HCT116 (cell line): ENCODE measurements at regions not wholly inside any gene's neighbourhood (a gene's known extent, or its start where the extent isn't known, plus 50 kb on each side); places are given as distances from the start of the nearest gene placed in this dataset.

Experiments
- ATAC-seq: fragments of 200-7000 bp; cut with Tn5 transposase; 2 replicates; pipeline ENCODE4 v1.9.1; 2020; ENCODE audit warnings: mild to moderate bottlenecking, moderate library complexity
- BruUV-seq: library from RNA; stranded (reverse); fragments of 400-500 nt; replicated peaks from 2 replicates; lab custom pipeline; 2021; lab: Mats Ljungman, UMichigan
- CTCF ChIA-PET: fragments of 300-600 bp; sonication (Branson Sonifier 250); formaldehyde crosslinking; loops from one replicate; lab custom pipeline; 2021; ENCODE audit warnings: antibody characterized with exemption; lab: Charles Lee
- POLR2A ChIA-PET: fragments of 300-600, 350-600 bp; sonication (Branson Sonifier 250); formaldehyde crosslinking; loops from one replicate; lab custom pipeline; 2021; ENCODE audit warnings: antibody characterized with exemption; lab: Charles Lee
- RAD21 ChIA-PET, 2 experiments: fragments of 300-600 bp; sonication (Branson Sonifier 250); formaldehyde crosslinking; loops; one replicate each; lab custom pipeline; 2023; ENCODE audit warnings: low total read pairs in 2 of 2; ENCODE audit not compliant: uncharacterized antibody in 2 of 2, unreplicated experiment in 2 of 2, low non-redundant PET in 1 of 2; lab: Charles Lee
- DNase-seq: peaks from one replicate; pipeline ENCODE4 v3.0.0-alpha.2; 2010; ENCODE audit warnings: low read depth, low spot score
- H2AFZ ChIP-seq: fragments of 200-600 bp; shearing (Covaris generic), sonication (generic); 2 replicates; pipeline ENCODE4 v1.6.1; 2017; ENCODE audit warnings: low read depth, mixed run types, mixed read lengths, antibody characterized with exemption, low read length; ENCODE audit not compliant: poor library complexity, severe bottlenecking
- H3K27ac ChIP-seq: 2 replicates; pipeline ENCODE4 v1.5.1; 2012; ENCODE audit warnings: low read depth, low read length
- H3K27me3 ChIP-seq: fragments of 200-600 bp; sonication (generic); 2 replicates; pipeline ENCODE4 v1.6.1; 2016; ENCODE audit warnings: mixed run types, low read length, mixed read lengths; ENCODE audit not compliant: insufficient read depth
- H3K36me3 ChIP-seq, 2 experiments: fragments of 200-500 bp in 1 of 2; fragments of 200-600 bp in 1 of 2; sonication (Bioruptor generic) in 1 of 2; sonication (generic) in 1 of 2; 2 replicates each; pipeline versions ENCODE4 v1.5.1 to v1.6.1; 2014 to 2016; ENCODE audit warnings: low read length in 2 of 2, inconsistent platforms in 1 of 2, mixed read lengths in 1 of 2, mixed run types in 1 of 2; ENCODE audit not compliant: insufficient read depth in 2 of 2, control insufficient read depth in 1 of 2
- H3K4me1 ChIP-seq, 2 experiments: fragments of 200-600 bp in 1 of 2; sonication (generic) in 1 of 2; 2 replicates each; pipeline versions ENCODE4 v1.5.1 to v1.6.1; 2012 to 2017; ENCODE audit warnings: low read length in 2 of 2, inconsistent platforms in 1 of 2, mild to moderate bottlenecking in 1 of 2, mixed read lengths in 1 of 2, mixed run types in 1 of 2, moderate library complexity in 1 of 2; ENCODE audit not compliant: insufficient read depth in 2 of 2, control insufficient read depth in 1 of 2
- H3K4me2 ChIP-seq: fragments of 200-600 bp; sonication (generic); 2 replicates; pipeline ENCODE4 v1.6.1; 2017; ENCODE audit warnings: mixed run types, low read length, mixed read lengths
- H3K4me3 ChIP-seq, 2 experiments: fragments of 200-600 bp in 1 of 2; sonication (generic) in 1 of 2; replicated peaks in 1 of 2; 2 replicates each; pipeline ENCODE4 v1.5.1; 2011 to 2016; ENCODE audit warnings: low read length in 2 of 2, control low read depth in 1 of 2, low read depth in 1 of 2, mild to moderate bottlenecking in 1 of 2, mixed read lengths in 1 of 2, mixed run types in 1 of 2
- H3K79me2 ChIP-seq: fragments of 200-600 bp; sonication (generic); 2 replicates; pipeline ENCODE4 v1.6.1; 2017; ENCODE audit warnings: mild to moderate bottlenecking, mixed run types, low read length, moderate library complexity, mixed read lengths; ENCODE audit not compliant: insufficient read depth
- H3K9ac ChIP-seq: fragments of 200-600 bp; sonication (generic); 2 replicates; pipeline ENCODE4 v1.6.1; 2016; ENCODE audit warnings: low read length, mixed read lengths
- H3K9me2 ChIP-seq: fragments of 200-600 bp; sonication (generic), shearing (Covaris generic); 2 replicates; pipeline ENCODE4 v1.6.1; 2017; ENCODE audit warnings: mixed run types, mild to moderate bottlenecking, moderate library complexity; ENCODE audit not compliant: insufficient read depth
- H3K9me3 ChIP-seq, 2 experiments: fragments of 200-500 bp in 1 of 2; fragments of 200-600 bp in 1 of 2; sonication (Bioruptor generic) in 1 of 2; sonication (generic) in 1 of 2; 2 replicates each; pipeline ENCODE4 v1.6.1; 2014 to 2017; ENCODE audit warnings: low read length in 2 of 2, mixed read lengths in 2 of 2, inconsistent platforms in 1 of 2, low read depth in 1 of 2, mild to moderate bottlenecking in 1 of 2, mixed run types in 1 of 2, moderate library complexity in 1 of 2; ENCODE audit not compliant: control insufficient read depth in 1 of 2, insufficient read depth in 1 of 2
- H4K20me1 ChIP-seq: fragments of 200-600 bp; sonication (generic), shearing (Covaris generic); 2 replicates; pipeline ENCODE4 v1.6.1; 2017; ENCODE audit warnings: mixed run types, mild to moderate bottlenecking, moderate library complexity; ENCODE audit not compliant: insufficient read depth
- EGR1 ChIP-seq: IDR thresholded peaks from 2 replicates; pipeline ENCODE4 v1.6.1; 2012; ENCODE audit warnings: low read depth
- EZH2phosphoT487 ChIP-seq: fragments of 200-600 bp; IDR thresholded peaks from 2 replicates; pipeline ENCODE4 v1.6.1; 2018; ENCODE audit warnings: antibody characterized with exemption, borderline replicate concordance
- FOSL1 ChIP-seq: IDR thresholded peaks from 2 replicates; pipeline ENCODE4 v1.6.1; 2012; ENCODE audit warnings: low read depth
- JUND ChIP-seq: IDR thresholded peaks from 2 replicates; pipeline ENCODE4 v1.6.1; 2012
- POLR2A ChIP-seq: IDR thresholded peaks from 2 replicates; pipeline ENCODE4 v1.7.0; 2011; ENCODE audit warnings: borderline replicate concordance; ENCODE audit not compliant: insufficient read depth, insufficient read length; ENCODE audit errors: extremely low read depth
- POLR2AphosphoS5 ChIP-seq: IDR thresholded peaks from 2 replicates; pipeline ENCODE4 v1.6.1; 2011; ENCODE audit warnings: mild to moderate bottlenecking, low read depth, low read length, moderate library complexity
- SRF ChIP-seq: IDR thresholded peaks from 2 replicates; pipeline ENCODE4 v1.6.1; 2012; ENCODE audit warnings: low read depth
- ZFX ChIP-seq: fragments of 450-650 bp; IDR thresholded peaks from 2 replicates; pipeline ENCODE4 v1.6.1; 2017
- intact Hi-C: fragments of 100-400 bp; cut with micrococcal nuclease; formaldehyde crosslinking; loops from 2 replicates; pipeline ENCODE4 v1.10.0; 2022
- TF ChIP-seq, protein P1 (sequence below): IDR thresholded peaks from 2 replicates; pipeline ENCODE4 v1.6.1; 2012; ENCODE audit warnings: low read depth
- TF ChIP-seq, protein P2 (sequence below): IDR thresholded peaks from 2 replicates; pipeline ENCODE4 v1.6.1; 2011; ENCODE audit warnings: mild to moderate bottlenecking, low read length, moderate library complexity; ENCODE audit not compliant: insufficient replicate concordance; ENCODE audit errors: extremely low read depth
- TF ChIP-seq, protein P3 (sequence below): IDR thresholded peaks from 2 replicates; pipeline ENCODE4 v1.6.1; 2012

DNA sequence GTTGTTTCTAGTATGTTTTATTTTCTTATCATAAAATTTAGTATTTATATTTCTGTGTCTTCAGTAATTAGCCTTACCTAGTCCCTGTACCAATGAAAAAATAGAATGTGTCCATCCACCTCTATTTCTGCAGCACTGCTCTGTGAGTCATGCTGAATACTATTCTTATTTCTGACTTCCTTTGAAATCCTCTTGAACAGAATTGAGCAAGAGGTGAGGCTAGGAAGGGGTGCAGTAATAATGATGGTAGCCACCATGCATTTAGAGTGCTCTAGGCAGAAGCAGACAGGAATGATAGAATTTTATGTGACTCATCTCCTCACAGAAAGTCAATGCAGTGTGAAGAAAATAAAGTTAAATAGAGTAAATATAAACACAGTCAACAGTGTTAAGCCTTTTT is 60.0 kb downstream of the OR10A6 start:
- no TSS peak for BruUV-seq
- no peaks in the 10 kb centered on the region for H4K20me1 ChIP-seq
- POLR2A ChIA-PET: no interaction called here
- TF ChIP-seq ZFX (no peak), POLR2AphosphoS5 (no peak), EZH2phosphoT487 (no peak), SRF (no peak), POLR2A (no peak), JUND (no peak), EGR1 (no peak), FOSL1 (no peak)
- TF ChIP-seq, protein P1, sequence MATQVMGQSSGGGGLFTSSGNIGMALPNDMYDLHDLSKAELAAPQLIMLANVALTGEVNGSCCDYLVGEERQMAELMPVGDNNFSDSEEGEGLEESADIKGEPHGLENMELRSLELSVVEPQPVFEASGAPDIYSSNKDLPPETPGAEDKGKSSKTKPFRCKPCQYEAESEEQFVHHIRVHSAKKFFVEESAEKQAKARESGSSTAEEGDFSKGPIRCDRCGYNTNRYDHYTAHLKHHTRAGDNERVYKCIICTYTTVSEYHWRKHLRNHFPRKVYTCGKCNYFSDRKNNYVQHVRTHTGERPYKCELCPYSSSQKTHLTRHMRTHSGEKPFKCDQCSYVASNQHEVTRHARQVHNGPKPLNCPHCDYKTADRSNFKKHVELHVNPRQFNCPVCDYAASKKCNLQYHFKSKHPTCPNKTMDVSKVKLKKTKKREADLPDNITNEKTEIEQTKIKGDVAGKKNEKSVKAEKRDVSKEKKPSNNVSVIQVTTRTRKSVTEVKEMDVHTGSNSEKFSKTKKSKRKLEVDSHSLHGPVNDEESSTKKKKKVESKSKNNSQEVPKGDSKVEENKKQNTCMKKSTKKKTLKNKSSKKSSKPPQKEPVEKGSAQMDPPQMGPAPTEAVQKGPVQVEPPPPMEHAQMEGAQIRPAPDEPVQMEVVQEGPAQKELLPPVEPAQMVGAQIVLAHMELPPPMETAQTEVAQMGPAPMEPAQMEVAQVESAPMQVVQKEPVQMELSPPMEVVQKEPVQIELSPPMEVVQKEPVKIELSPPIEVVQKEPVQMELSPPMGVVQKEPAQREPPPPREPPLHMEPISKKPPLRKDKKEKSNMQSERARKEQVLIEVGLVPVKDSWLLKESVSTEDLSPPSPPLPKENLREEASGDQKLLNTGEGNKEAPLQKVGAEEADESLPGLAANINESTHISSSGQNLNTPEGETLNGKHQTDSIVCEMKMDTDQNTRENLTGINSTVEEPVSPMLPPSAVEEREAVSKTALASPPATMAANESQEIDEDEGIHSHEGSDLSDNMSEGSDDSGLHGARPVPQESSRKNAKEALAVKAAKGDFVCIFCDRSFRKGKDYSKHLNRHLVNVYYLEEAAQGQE: no peak
- TF ChIP-seq, protein P2, sequence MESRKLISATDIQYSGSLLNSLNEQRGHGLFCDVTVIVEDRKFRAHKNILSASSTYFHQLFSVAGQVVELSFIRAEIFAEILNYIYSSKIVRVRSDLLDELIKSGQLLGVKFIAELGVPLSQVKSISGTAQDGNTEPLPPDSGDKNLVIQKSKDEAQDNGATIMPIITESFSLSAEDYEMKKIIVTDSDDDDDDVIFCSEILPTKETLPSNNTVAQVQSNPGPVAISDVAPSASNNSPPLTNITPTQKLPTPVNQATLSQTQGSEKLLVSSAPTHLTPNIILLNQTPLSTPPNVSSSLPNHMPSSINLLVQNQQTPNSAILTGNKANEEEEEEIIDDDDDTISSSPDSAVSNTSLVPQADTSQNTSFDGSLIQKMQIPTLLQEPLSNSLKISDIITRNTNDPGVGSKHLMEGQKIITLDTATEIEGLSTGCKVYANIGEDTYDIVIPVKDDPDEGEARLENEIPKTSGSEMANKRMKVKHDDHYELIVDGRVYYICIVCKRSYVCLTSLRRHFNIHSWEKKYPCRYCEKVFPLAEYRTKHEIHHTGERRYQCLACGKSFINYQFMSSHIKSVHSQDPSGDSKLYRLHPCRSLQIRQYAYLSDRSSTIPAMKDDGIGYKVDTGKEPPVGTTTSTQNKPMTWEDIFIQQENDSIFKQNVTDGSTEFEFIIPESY: no peak
- TF ChIP-seq, protein P3, sequence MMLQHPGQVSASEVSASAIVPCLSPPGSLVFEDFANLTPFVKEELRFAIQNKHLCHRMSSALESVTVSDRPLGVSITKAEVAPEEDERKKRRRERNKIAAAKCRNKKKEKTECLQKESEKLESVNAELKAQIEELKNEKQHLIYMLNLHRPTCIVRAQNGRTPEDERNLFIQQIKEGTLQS: no peak
- TF ChIP-seq, all 23 proteins: peak for 0
- ChIA-PET CTCF (no interaction called here), RAD21 (no interaction called here)
- Histone ChIP-seq H3K9me3 (no peaks in the 10 kb centered on the region), H3K9me2 (no peaks in the 10 kb centered on the region), H3K27me3 (no peaks in the 10 kb centered on the region), H3K4me2 (no peak overlapping the region), H3K4me3 (no peak overlapping the region), H3K36me3 (no peaks in the 10 kb centered on the region), H3K27ac (no peak overlapping the region), H2AFZ (no peak overlapping the region), H3K4me1 (no peaks in the 10 kb centered on the region), H3K79me2 (no peaks in the 10 kb centered on the region), H3K9ac (no peak overlapping the region)
- intact Hi-C loops: no loop called here
- ATAC-seq: no peak
- DNase-seq: no peak
